GM12875 (cell line): ENCODE measurements at regions not wholly inside any gene's neighbourhood (a gene's known extent, or its start where the extent isn't known, plus 50 kb on each side); places are given as distances from the start of the nearest gene placed in this dataset.

ENCODE experiments used
- H3K4me3 ChIP-seq: one replicate; pipeline ENCODE4 v1.5.1; 2011; ENCODE audit warnings: low read depth, low read length, control low read depth
- CTCF ChIP-seq: IDR thresholded peaks from 2 replicates; pipeline ENCODE4 v1.5.1; 2011; ENCODE audit warnings: low read depth, mild to moderate bottlenecking, control low read depth, inconsistent platforms, low read length, moderate library complexity, borderline replicate concordance; ENCODE audit not compliant: insufficient read depth

GRCh38 chr18:24992491-24992890, 359.5 kb downstream of the ZNF521 start:
- no peak overlapping the region for H3K4me3 ChIP-seq
- no peak for TF ChIP-seq CTCF

- H3K4me3 ChIP-seq = no peak overlapping the region
- TF ChIP-seq CTCF = no peak
Measured at GRCh38 chr18:24993628-24994027, 358.3 kb downstream of the ZNF521 start.

GRCh38 chr18:24995056-24995455, 356.9 kb downstream of the ZNF521 start:
- no peak for TF ChIP-seq CTCF
- H3K4me3 ChIP-seq = no peak overlapping the region

- TF ChIP-seq CTCF = no peak
- H3K4me3 ChIP-seq = no peak overlapping the region
Measured at GRCh38 chr18:24995755-24996154, 356.2 kb downstream of the ZNF521 start.

- H3K4me3 ChIP-seq = no peak overlapping the region
- TF ChIP-seq CTCF = no peak
Measured at GRCh38 chr18:24999650-25000267, 352.2 kb downstream of the ZNF521 start.

- TF ChIP-seq CTCF = no peak
- H3K4me3 ChIP-seq = no peak overlapping the region
Measured at GRCh38 chr18:25001803-25002202, 350.2 kb downstream of the ZNF521 start.

- H3K4me3 ChIP-seq = no peak overlapping the region
- no peak for TF ChIP-seq CTCF
Measured at GRCh38 chr18:25005541-25006403, 346.2 kb downstream of the ZNF521 start.
